ENCODE measurements at regions not wholly inside any gene's neighbourhood (a gene's known extent, or its start where the extent isn't known, plus 50 kb on each side); places are given as distances from the start of the nearest gene placed in this dataset.

GRCh38 chr4:178423366-178423765 is 981.1 kb upstream of the AGA start:
- H3K4me3 ChIP-seq (ENCODE audit: low read depth, low read length), result no peak overlapping the region
- no peaks in the 10 kb centered on the region for H3K9me3 ChIP-seq
- H3K4me1 ChIP-seq, result no peaks in the 10 kb centered on the region
- Mint-ChIP-seq H3K4me1 (ENCODE audit: low read depth, unreplicated experiment) (no peaks in the 10 kb centered on the region), H3K9me3 (ENCODE audit: unreplicated experiment) (no peaks in the 10 kb centered on the region), H3K27me3 (ENCODE audit: insufficient read depth, unreplicated experiment) (peaks cover 3% of the 10 kb centered on the region), H3K4me3 (ENCODE audit: unreplicated experiment) (no peak overlapping the region), H3K27ac (ENCODE audit: unreplicated experiment) (no peak overlapping the region), H3K36me3 (ENCODE audit: insufficient read depth, unreplicated experiment) (no peaks in the 10 kb centered on the region)
- no peak for DNase-seq
- no peaks in the 10 kb centered on the region for H3K27me3 ChIP-seq (replicated peaks; ENCODE audit: control insufficient read depth, insufficient read depth, low read length)
- POLR2A ChIA-PET, result no interaction called here
- no peak for TF ChIP-seq CTCF (IDR thresholded peaks at IDR 0.05; ENCODE audit: insufficient read depth in 1 of 2, low read depth in 1 of 2, low read length in 1 of 2, severe bottlenecking in 1 of 2, unreplicated experiment in 1 of 2)
- H3K36me3 ChIP-seq (ENCODE audit: control insufficient read depth, insufficient read depth, low read length), result no peaks in the 10 kb centered on the region
- BruUV-seq (replicated peaks), result no TSS peak
- CTCF ChIA-PET, result no interaction called here
- intact Hi-C loops (cut with micrococcal nuclease; ENCODE audit: unreplicated experiment), result no loop called here

- no peaks in the 10 kb centered on the region for H3K9me3 ChIP-seq
- no peak overlapping the region for H3K4me3 ChIP-seq (ENCODE audit: low read depth, low read length)
- H3K27me3 ChIP-seq (replicated peaks; ENCODE audit: control insufficient read depth, insufficient read depth, low read length), result no peaks in the 10 kb centered on the region
- POLR2A ChIA-PET, result no interaction called here
- intact Hi-C loops (cut with micrococcal nuclease; ENCODE audit: unreplicated experiment), result no loop called here
- Mint-ChIP-seq H3K9me3 (ENCODE audit: unreplicated experiment) (no peaks in the 10 kb centered on the region), H3K27ac (ENCODE audit: unreplicated experiment) (no peak overlapping the region), H3K4me3 (ENCODE audit: unreplicated experiment) (no peak overlapping the region), H3K27me3 (ENCODE audit: insufficient read depth, unreplicated experiment) (peaks cover 3% of the 10 kb centered on the region), H3K36me3 (ENCODE audit: insufficient read depth, unreplicated experiment) (no peaks in the 10 kb centered on the region), H3K4me1 (ENCODE audit: low read depth, unreplicated experiment) (no peaks in the 10 kb centered on the region)
- no peaks in the 10 kb centered on the region for H3K4me1 ChIP-seq
- no peaks in the 10 kb centered on the region for H3K36me3 ChIP-seq (ENCODE audit: control insufficient read depth, insufficient read depth, low read length)
- CTCF ChIA-PET, result no interaction called here
- BruUV-seq (replicated peaks), result no TSS peak
- TF ChIP-seq CTCF (IDR thresholded peaks at IDR 0.05; ENCODE audit: insufficient read depth in 1 of 2, low read depth in 1 of 2, low read length in 1 of 2, severe bottlenecking in 1 of 2, unreplicated experiment in 1 of 2), result no peak
- no peak for DNase-seq
Observed at GRCh38 chr4:178426871-178427270, 984.6 kb upstream of the AGA start.

GRCh38 chr4:178427663-178428062 is 985.4 kb upstream of the AGA start:
- DNase-seq, result no peak
- no TSS peak for BruUV-seq (replicated peaks)
- Mint-ChIP-seq H3K27me3 (ENCODE audit: insufficient read depth, unreplicated experiment) (peaks cover 3% of the 10 kb centered on the region), H3K4me3 (ENCODE audit: unreplicated experiment) (no peak overlapping the region), H3K4me1 (ENCODE audit: low read depth, unreplicated experiment) (no peaks in the 10 kb centered on the region), H3K36me3 (ENCODE audit: insufficient read depth, unreplicated experiment) (no peaks in the 10 kb centered on the region), H3K27ac (ENCODE audit: unreplicated experiment) (no peak overlapping the region), H3K9me3 (ENCODE audit: unreplicated experiment) (no peaks in the 10 kb centered on the region)
- POLR2A ChIA-PET, result no interaction called here
- Histone ChIP-seq H3K27me3 (replicated peaks; ENCODE audit: control insufficient read depth, insufficient read depth, low read length) (no peaks in the 10 kb centered on the region), H3K36me3 (ENCODE audit: control insufficient read depth, insufficient read depth, low read length) (no peaks in the 10 kb centered on the region), H3K4me3 (ENCODE audit: low read depth, low read length) (no peak overlapping the region), H3K9me3 (no peaks in the 10 kb centered on the region), H3K4me1 (no peaks in the 10 kb centered on the region)
- intact Hi-C loops (cut with micrococcal nuclease; ENCODE audit: unreplicated experiment), result no loop called here
- CTCF ChIA-PET, result no interaction called here
- TF ChIP-seq CTCF (IDR thresholded peaks at IDR 0.05; ENCODE audit: insufficient read depth in 1 of 2, low read depth in 1 of 2, low read length in 1 of 2, severe bottlenecking in 1 of 2, unreplicated experiment in 1 of 2), result no peak

Data from Caco-2 (cell line).